ENCODE measurements at regions not wholly inside any gene's neighbourhood (a gene's known extent, or its start where the extent isn't known, plus 50 kb on each side); places are given as distances from the start of the nearest gene placed in this dataset.

DNA sequence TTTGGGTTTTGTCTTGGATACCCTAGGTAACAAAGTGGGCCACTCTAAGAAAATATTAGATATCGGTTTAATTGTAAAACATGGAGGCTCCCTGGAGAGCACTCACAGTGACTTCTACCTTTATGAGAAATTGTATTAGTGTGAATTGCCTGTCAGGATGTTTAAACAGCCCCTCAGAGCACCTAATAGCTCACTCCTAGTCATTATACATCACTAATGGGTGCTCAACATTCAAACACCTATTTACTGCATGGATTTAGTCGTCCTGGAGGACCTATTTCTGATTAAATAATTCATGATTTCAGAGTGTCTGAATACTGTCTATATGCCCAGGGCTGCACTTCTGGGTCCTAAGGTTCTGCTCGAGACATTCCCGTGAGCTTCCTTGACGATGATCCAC is 430.2 kb upstream of the EEF2KMT start:
- H3K27ac ChIP-seq: no peak overlapping the region
- H3K27me3 ChIP-seq: no peaks in the 10 kb centered on the region
- intact Hi-C loops (cut with DNase I; ENCODE audit: low total_unique reads): no loop called here
- no peaks in the 10 kb centered on the region for H3K4me1 ChIP-seq
- no peak for DNase-seq (ENCODE audit: low spot score in 2 of 2)
- H3K4me3 ChIP-seq: no peak overlapping the region
- peaks cover 0 to 6% of the 10 kb centered on the region in 2 donors for H3K9me3 ChIP-seq
- TF ChIP-seq, protein P1, sequence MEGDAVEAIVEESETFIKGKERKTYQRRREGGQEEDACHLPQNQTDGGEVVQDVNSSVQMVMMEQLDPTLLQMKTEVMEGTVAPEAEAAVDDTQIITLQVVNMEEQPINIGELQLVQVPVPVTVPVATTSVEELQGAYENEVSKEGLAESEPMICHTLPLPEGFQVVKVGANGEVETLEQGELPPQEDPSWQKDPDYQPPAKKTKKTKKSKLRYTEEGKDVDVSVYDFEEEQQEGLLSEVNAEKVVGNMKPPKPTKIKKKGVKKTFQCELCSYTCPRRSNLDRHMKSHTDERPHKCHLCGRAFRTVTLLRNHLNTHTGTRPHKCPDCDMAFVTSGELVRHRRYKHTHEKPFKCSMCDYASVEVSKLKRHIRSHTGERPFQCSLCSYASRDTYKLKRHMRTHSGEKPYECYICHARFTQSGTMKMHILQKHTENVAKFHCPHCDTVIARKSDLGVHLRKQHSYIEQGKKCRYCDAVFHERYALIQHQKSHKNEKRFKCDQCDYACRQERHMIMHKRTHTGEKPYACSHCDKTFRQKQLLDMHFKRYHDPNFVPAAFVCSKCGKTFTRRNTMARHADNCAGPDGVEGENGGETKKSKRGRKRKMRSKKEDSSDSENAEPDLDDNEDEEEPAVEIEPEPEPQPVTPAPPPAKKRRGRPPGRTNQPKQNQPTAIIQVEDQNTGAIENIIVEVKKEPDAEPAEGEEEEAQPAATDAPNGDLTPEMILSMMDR (IDR thresholded peaks at IDR 0.05): no peak
- TF ChIP-seq POLR2AphosphoS5 (IDR thresholded peaks at IDR 0.05) (no peak), POLR2A (IDR thresholded peaks at IDR 0.05) (no peak)
- no peaks in the 10 kb centered on the region for H3K36me3 ChIP-seq

DNA sequence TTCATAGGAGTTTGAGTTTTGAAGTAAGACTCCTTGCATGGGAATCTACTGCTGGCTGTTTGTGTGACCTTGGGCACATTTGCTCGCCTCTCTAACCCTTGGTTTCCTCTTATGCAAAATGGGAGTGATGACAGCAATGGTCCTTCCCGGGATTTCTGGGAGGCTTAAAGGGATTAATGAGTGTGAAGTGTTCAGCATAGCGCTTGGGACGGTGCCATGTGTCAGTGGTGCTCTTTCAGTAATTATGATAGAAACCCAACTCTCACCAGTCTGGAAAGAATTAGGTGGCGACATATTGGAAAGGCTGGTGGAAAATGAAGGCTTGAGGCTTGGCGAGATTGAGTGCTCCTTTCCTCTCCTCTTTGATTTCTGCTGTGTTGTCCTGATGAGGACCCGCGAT is 429.2 kb upstream of the EEF2KMT start:
- no peak overlapping the region for H3K4me3 ChIP-seq
- H3K27ac ChIP-seq: no peak overlapping the region
- no peak for TF ChIP-seq POLR2AphosphoS5 (IDR thresholded peaks at IDR 0.05)
- TF ChIP-seq POLR2A (IDR thresholded peaks at IDR 0.05): no peak
- TF ChIP-seq, protein P1 (IDR thresholded peaks at IDR 0.05): no peak
- intact Hi-C loops (cut with DNase I; ENCODE audit: low total_unique reads): no loop called here
- DNase-seq (ENCODE audit: low spot score in 2 of 2): no peak
- peaks cover 0 to 6% of the 10 kb centered on the region in 2 donors for H3K9me3 ChIP-seq
- H3K36me3 ChIP-seq: no peaks in the 10 kb centered on the region
- H3K4me1 ChIP-seq: no peaks in the 10 kb centered on the region
- no peaks in the 10 kb centered on the region for H3K27me3 ChIP-seq

GRCh38 chr16:5523829-5524228 is 426.2 kb upstream of the EEF2KMT start:
- Histone ChIP-seq H3K27me3 (no peaks in the 10 kb centered on the region), H3K36me3 (no peaks in the 10 kb centered on the region), H3K4me1 (no peaks in the 10 kb centered on the region), H3K9me3 (peaks cover 0 to 6% of the 10 kb centered on the region in 2 donors), H3K4me3 (no peak overlapping the region), H3K27ac (no peak overlapping the region)
- intact Hi-C loops (cut with DNase I; ENCODE audit: low total_unique reads): no loop called here
- TF ChIP-seq POLR2AphosphoS5 (IDR thresholded peaks at IDR 0.05): no peak
- no peak for TF ChIP-seq POLR2A (IDR thresholded peaks at IDR 0.05)
- TF ChIP-seq, protein P1 (IDR thresholded peaks at IDR 0.05): no peak
- DNase-seq (ENCODE audit: low spot score in 2 of 2): no peak

DNA sequence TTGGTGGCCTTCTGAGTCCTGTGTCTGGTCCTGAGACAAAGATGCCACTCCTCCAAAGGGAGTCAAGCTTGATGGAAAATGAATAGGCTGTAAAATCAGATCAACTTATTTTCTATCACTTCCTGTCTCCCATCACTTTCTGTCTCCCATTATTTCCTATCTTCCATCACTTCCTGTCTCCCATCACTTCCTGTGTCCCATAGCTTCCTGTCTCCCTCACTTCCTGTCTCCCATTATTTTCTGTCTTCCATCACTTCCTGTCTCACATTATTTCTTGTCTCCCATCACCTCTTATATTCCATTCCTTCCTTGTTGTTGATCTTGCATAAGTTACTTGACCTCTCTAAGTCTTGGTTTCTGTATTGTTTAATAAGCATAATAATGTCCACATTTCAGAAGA is 418.5 kb upstream of the EEF2KMT start:
- Histone ChIP-seq H3K27ac (no peak overlapping the region), H3K9me3 (no peaks in the 10 kb centered on the region), H3K36me3 (no peaks in the 10 kb centered on the region), H3K27me3 (no peaks in the 10 kb centered on the region), H3K4me1 (no peaks in the 10 kb centered on the region), H3K4me3 (no peak overlapping the region)
- TF ChIP-seq POLR2AphosphoS5 (IDR thresholded peaks at IDR 0.05) (no peak), POLR2A (IDR thresholded peaks at IDR 0.05) (no peak)
- TF ChIP-seq, protein P1 (IDR thresholded peaks at IDR 0.05): no peak
- intact Hi-C loops (cut with DNase I; ENCODE audit: low total_unique reads): no loop called here
- no peak for DNase-seq (ENCODE audit: low spot score in 2 of 2)

DNA sequence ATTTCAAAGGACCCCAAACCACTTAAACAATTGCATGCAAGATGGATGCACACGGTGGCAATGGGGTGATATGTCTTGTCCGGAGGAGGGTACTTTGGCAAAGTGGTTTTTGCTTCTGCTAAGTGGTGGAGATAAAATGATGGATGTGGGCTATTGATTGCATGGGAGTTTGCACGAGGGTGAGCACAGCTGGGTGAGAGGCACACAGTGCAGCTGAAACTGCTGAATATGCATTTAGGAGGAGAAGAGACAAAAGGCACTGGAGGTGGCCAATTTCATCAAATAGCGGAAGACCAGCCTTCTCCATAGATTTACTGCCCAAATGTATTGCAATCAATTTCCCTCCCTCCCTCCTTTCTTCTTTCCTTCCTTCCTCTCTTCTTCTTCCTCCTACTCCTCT is 414.4 kb upstream of the EEF2KMT start:
- no peak overlapping the region for H3K4me3 ChIP-seq
- H3K27me3 ChIP-seq: peaks cover 0 to 21% of the 10 kb centered on the region in 2 donors
- H3K27ac ChIP-seq: no peak overlapping the region
- no peaks in the 10 kb centered on the region for H3K4me1 ChIP-seq
- intact Hi-C loops (cut with DNase I; ENCODE audit: low total_unique reads): no loop called here
- H3K9me3 ChIP-seq: no peaks in the 10 kb centered on the region
- no peak for DNase-seq (ENCODE audit: low spot score in 2 of 2)
- no peaks in the 10 kb centered on the region for H3K36me3 ChIP-seq
- TF ChIP-seq, protein P1 (IDR thresholded peaks at IDR 0.05): no peak
- TF ChIP-seq POLR2A (IDR thresholded peaks at IDR 0.05) (no peak), POLR2AphosphoS5 (IDR thresholded peaks at IDR 0.05) (no peak)

All from breast epithelium (tissue), 4 donors.